Activated CD8-positive, alpha-beta T cell treated with anti-CD3 and anti-CD28 coated beads, Interleukin-2, amount 10 ng/mL, durations not matched to agents 7 days and 5 days (primary cell): ENCODE measurements at regions not wholly inside any gene's neighbourhood (a gene's known extent, or its start where the extent isn't known, plus 50 kb on each side); places are given as distances from the start of the nearest gene placed in this dataset.

Source experiments
- ATAC-seq: fragments of 150-1000 bp; cut with Tn5 transposase; one replicate; pipeline ENCODE4 v1.10.0; 2021; ENCODE audit warnings: moderate library complexity
- CTCF ChIA-PET: fragments of 350-600 bp; sonication (Branson Sonifier 250); formaldehyde crosslinking; loops from one replicate; lab custom pipeline; 2021; ENCODE audit warnings: antibody characterized with exemption; lab: Charles Lee
- POLR2A ChIA-PET: fragments of 350-600 bp; sonication (Branson Sonifier 250); formaldehyde crosslinking; loops from one replicate; lab custom pipeline; 2021; ENCODE audit warnings: antibody characterized with exemption; lab: Charles Lee
- DNase-seq: peaks from one replicate; pipeline ENCODE4 v3.0.0-alpha.2; 2020
- H3K27ac Mint-ChIP-seq: one replicate; pipeline ENCODE4 v1.8.0; 2021; ENCODE audit warnings: mild to moderate bottlenecking, mixed read lengths
- H3K27me3 Mint-ChIP-seq: one replicate; pipeline ENCODE4 v1.8.0; 2021; ENCODE audit warnings: low read depth, mixed read lengths
- H3K36me3 Mint-ChIP-seq: one replicate; pipeline ENCODE4 v1.8.0; 2021; ENCODE audit warnings: low read depth, mixed read lengths
- H3K4me1 Mint-ChIP-seq: one replicate; pipeline ENCODE4 v1.8.0; 2021; ENCODE audit warnings: low read depth, mixed read lengths
- H3K4me3 Mint-ChIP-seq: one replicate; pipeline ENCODE4 v1.8.0; 2021; ENCODE audit warnings: mild to moderate bottlenecking, mixed read lengths
- H3K9me3 Mint-ChIP-seq: one replicate; pipeline ENCODE4 v1.8.0; 2022; ENCODE audit warnings: mixed read lengths; ENCODE audit not compliant: insufficient read depth

DNA sequence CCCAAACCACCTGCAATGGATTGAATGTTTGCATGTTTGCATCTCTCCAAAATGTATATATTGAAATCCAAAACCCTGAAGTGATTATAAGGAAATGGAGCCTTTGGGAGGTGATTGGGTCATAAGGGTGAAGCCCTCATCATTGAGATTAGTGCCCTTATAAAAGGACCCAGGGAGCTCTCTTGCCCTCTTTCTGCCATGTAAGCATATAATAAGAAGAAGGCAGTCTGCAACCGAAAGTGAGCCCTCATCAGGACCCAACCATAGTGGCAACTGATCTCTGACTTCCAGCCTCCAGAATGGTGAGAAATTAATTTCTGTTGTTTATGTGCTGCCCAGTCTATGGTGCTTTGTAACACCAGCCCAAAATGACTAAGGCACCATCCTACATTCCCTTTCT lies 115.7 kb upstream of the EFNA5 start:
- no peak overlapping the region for H3K4me3 Mint-ChIP-seq
- ChIA-PET CTCF (no interaction called here), POLR2A (no interaction called here)
- no peaks in the 10 kb centered on the region for H3K9me3 Mint-ChIP-seq
- H3K27me3 Mint-ChIP-seq = no peaks in the 10 kb centered on the region
- no peak overlapping the region for H3K27ac Mint-ChIP-seq
- no peak for DNase-seq
- no peaks in the 10 kb centered on the region for H3K4me1 Mint-ChIP-seq
- ATAC-seq = no peak
- H3K36me3 Mint-ChIP-seq = no peaks in the 10 kb centered on the region

DNA sequence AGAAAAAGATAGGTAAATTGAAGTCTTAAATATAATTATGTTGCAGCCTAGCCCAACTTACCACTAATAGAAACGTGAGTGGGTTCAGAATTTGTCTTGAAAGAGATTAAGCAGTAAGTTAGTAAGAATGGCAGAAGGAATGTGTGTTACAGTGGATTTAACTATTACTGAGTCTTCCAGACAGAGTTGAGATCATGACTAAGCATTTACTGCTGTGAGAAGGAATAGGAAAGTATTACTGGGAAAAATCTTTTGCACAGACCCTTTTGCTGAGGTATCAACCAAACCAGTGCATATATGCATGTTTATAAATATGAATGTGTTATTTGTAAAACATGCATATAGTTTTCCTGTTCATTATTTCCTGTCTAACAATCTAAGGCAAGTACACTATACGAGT lies 112.8 kb upstream of the EFNA5 start:
- no peaks in the 10 kb centered on the region for H3K36me3 Mint-ChIP-seq
- H3K27ac Mint-ChIP-seq = no peak overlapping the region
- no peaks in the 10 kb centered on the region for H3K4me1 Mint-ChIP-seq
- no peaks in the 10 kb centered on the region for H3K9me3 Mint-ChIP-seq
- peaks cover 6% of the 10 kb centered on the region for H3K27me3 Mint-ChIP-seq
- ATAC-seq = no peak
- DNase-seq = no peak
- POLR2A ChIA-PET = no interaction called here
- no peak overlapping the region for H3K4me3 Mint-ChIP-seq
- CTCF ChIA-PET = no interaction called here

DNA sequence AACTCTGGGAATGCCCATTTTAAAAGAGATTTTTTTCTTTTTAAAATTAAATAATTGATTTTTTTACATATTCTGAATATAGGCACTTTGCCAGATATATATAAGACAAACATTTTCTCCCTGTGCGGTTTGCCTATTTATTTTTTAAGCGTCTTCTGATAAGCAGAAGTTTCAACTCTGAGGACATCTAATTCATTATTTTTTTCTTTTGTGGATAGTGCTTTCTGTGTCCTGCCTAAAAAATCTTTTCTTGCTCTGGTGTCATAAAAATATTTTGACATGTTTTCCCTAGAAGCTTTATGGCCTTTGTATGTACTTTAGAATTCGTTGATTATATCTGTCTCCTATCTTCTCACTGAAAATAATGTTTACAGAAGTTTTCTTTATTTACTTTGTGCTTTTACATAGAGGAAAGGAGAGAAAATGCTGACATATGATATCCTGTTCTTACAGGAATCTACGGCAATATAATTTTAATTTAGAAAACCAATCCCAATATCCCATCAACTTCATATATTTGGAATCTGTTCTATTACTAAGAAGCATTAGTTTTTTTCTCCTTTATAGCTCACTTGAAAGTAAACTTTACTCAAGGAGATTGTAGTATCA lies 111.9 kb upstream of the EFNA5 start:
- ATAC-seq (no peak), DNase-seq (no peak)
- no peak overlapping the region for H3K27ac Mint-ChIP-seq
- H3K9me3 Mint-ChIP-seq = no peaks in the 10 kb centered on the region
- H3K4me1 Mint-ChIP-seq = no peaks in the 10 kb centered on the region
- CTCF ChIA-PET = no interaction called here
- H3K36me3 Mint-ChIP-seq = no peaks in the 10 kb centered on the region
- no peak overlapping the region for H3K4me3 Mint-ChIP-seq
- POLR2A ChIA-PET = no interaction called here
- peaks cover 6% of the 10 kb centered on the region for H3K27me3 Mint-ChIP-seq

DNA sequence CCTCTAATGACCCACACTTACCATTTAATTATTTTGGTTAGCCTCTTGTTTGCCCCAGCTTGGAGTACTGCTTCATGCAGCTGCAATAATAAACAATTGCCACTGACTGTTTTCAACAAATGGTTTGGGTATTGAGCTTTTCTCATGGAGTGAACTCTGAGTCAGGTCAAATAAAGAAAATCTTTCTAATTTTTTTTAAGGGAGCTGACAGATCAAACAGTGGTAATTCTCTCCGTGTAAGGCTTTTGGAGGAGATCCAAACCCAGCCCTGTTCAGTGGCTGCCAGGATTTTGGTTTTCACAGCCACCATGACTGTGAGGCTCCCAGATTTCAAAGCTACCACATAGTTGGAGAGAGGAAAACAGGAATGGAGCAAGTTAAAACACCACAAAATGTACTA lies 110.7 kb upstream of the EFNA5 start:
- no peaks in the 10 kb centered on the region for H3K4me1 Mint-ChIP-seq
- H3K4me3 Mint-ChIP-seq = no peak overlapping the region
- no peaks in the 10 kb centered on the region for H3K36me3 Mint-ChIP-seq
- CTCF ChIA-PET = no interaction called here
- peaks cover 6% of the 10 kb centered on the region for H3K27me3 Mint-ChIP-seq
- H3K27ac Mint-ChIP-seq = no peak overlapping the region
- no peak for ATAC-seq
- H3K9me3 Mint-ChIP-seq = no peaks in the 10 kb centered on the region
- DNase-seq = no peak
- POLR2A ChIA-PET = no interaction called here

DNA sequence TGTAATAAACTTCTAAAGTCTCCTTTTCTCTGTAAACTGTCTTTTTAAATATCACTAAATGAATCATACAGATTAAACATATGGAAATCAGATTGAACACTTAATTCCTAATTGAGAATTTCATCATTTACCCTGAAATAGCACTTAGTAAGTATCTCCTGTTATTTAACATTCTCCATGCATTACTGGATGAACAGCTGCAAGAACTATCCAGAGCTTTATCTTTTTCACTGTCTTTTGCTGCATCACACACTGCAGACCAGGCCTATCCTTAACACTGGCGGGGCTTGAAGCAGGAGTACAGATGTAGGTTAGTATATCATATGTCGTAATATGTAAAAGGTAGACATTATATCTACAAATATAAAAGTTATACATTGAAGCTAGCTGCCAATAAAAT lies 108.7 kb upstream of the EFNA5 start:
- H3K4me3 Mint-ChIP-seq = no peak overlapping the region
- no peaks in the 10 kb centered on the region for H3K36me3 Mint-ChIP-seq
- DNase-seq = no peak
- POLR2A ChIA-PET = no interaction called here
- no peaks in the 10 kb centered on the region for H3K4me1 Mint-ChIP-seq
- peaks cover 9% of the 10 kb centered on the region for H3K27me3 Mint-ChIP-seq
- H3K9me3 Mint-ChIP-seq = peaks cover 2% of the 10 kb centered on the region
- no peak overlapping the region for H3K27ac Mint-ChIP-seq
- CTCF ChIA-PET = no interaction called here
- no peak for ATAC-seq

DNA sequence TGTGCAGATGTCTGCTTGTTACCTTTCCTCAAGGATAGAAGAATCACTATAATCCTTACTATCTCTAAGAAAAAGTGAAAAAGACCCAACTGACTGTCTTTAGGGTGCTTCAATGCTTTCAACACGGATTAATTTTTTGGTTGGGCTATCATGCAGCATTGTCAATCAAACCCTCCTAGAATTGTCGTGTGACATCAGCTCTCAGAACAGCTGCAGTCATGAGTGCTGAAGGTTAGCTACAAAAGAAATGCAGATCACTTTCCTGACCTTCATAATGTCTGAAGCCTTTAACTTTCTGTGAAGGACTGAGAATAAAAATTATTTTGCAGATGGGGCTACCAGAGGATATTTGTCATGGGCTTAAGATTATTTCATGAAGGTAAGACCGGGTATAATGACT lies 107.9 kb upstream of the EFNA5 start:
- H3K36me3 Mint-ChIP-seq = no peaks in the 10 kb centered on the region
- H3K27me3 Mint-ChIP-seq = peaks cover 12% of the 10 kb centered on the region
- ATAC-seq (no peak), DNase-seq (no peak)
- POLR2A ChIA-PET = no interaction called here
- CTCF ChIA-PET = no interaction called here
- H3K9me3 Mint-ChIP-seq = peaks cover 2% of the 10 kb centered on the region
- no peaks in the 10 kb centered on the region for H3K4me1 Mint-ChIP-seq
- H3K27ac Mint-ChIP-seq = no peak overlapping the region
- no peak overlapping the region for H3K4me3 Mint-ChIP-seq

DNA sequence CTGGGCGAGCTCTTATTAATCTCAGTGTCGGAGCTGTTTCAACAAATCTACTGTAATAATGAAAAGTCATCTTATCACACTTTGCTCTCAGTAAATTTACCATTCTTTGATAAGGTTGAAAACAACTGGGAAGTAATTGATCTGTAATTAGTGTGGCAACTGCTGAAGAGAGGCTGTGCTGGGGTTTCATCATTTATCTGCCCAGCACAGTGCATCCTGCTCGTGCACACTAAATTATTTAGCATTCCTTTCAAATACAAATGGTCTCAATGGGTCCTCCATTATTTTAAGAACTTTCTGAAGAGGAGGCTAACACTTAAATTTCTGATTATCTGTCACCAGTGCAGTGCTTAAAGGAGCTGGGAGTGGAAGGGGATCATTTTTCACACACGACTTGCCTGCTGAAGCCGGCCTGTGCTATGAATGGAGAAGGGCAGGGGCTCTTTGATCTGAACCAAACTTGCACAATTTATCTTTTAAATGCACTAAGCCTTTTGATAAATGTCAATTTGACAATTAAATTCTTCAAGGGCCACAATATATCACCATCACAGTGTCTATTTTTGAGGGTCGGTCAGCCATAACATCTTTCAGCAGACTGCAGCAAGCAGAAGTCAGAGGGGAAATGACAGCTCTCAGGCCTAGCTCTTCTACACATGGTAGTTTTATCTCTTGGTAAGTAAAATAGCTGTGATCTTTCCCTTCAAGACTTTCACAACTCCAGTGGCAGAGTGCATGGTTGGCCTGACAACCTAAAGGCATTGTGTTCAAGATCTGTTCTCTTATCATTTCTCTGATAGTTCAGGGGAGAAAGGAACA lies 106.4 kb upstream of the EFNA5 start:
- POLR2A ChIA-PET = no interaction called here
- DNase-seq = no peak
- Mint-ChIP-seq H3K36me3 (no peaks in the 10 kb centered on the region), H3K27me3 (peaks cover 20% of the 10 kb centered on the region), H3K9me3 (peaks cover 2% of the 10 kb centered on the region), H3K4me3 (no peak overlapping the region), H3K4me1 (no peaks in the 10 kb centered on the region), H3K27ac (no peak overlapping the region)
- CTCF ChIA-PET = no interaction called here
- no peak for ATAC-seq

DNA sequence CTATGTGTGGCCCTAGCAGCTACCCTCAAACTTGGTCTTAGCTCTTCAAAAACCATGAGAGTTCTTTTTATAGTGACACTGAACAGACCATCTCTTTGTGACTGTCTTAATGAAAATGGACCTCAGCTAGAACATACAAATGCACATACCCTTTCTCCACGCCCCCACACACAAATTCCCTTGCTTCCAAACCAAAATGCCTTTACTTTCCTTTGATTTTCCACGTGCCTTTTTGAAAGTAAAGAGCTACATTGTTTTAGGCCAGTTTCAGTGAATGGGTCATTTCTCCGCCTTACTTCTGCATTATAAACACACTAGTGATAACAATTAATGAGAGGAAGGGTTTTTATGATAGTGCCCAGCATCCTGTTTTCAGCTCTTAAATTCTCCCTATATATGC lies 105.8 kb upstream of the EFNA5 start:
- H3K27ac Mint-ChIP-seq = no peak overlapping the region
- CTCF ChIA-PET = no interaction called here
- ATAC-seq = no peak
- no peaks in the 10 kb centered on the region for H3K36me3 Mint-ChIP-seq
- POLR2A ChIA-PET = no interaction called here
- DNase-seq = no peak
- H3K4me1 Mint-ChIP-seq = no peaks in the 10 kb centered on the region
- H3K27me3 Mint-ChIP-seq = peaks cover 21% of the 10 kb centered on the region
- no peak overlapping the region for H3K4me3 Mint-ChIP-seq
- peaks cover 2% of the 10 kb centered on the region for H3K9me3 Mint-ChIP-seq

DNA sequence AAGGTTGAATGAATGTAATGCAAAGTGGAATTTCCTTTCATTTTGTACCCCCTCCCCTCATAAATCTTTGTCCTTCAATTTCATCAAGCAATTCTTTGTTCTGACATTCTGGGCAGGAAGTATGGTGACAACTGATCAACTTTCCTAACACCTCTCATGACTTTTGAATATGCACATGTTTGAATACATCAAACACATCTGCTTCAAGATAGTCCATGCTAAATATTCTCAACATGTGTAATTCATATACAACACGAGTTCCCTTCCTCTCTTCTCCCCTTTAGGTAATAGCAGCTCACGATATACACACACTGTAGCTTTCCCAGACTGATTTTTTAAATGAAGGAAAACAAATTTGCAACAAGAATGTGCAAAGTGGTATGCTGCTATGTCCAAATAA lies 103.6 kb upstream of the EFNA5 start:
- no peak for DNase-seq
- CTCF ChIA-PET = no interaction called here

DNA sequence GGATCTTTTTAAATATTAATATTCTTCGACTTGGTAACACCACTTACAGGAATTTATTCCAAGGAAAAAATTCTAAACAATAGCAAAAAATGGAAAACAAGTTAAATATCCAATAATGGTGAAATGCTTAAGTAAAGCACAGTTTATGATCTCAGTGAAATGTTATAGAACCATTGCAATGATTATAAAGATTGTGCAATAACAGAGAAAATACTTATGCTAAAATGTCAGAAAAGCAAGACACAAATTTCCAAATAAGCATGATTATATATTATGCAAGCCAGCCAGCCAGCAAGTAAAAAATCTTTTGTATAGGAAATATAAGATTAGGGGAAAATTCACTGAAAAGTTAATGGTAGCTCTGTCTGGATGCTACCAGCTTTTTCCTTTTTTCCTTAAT lies 102.7 kb upstream of the EFNA5 start:
- no peak for ATAC-seq
- POLR2A ChIA-PET = no interaction called here
- no peaks in the 10 kb centered on the region for H3K4me1 Mint-ChIP-seq
- DNase-seq = no peak
- H3K9me3 Mint-ChIP-seq = peaks cover 2% of the 10 kb centered on the region
- no peak overlapping the region for H3K4me3 Mint-ChIP-seq
- peaks cover 18% of the 10 kb centered on the region for H3K27me3 Mint-ChIP-seq
- H3K36me3 Mint-ChIP-seq = no peaks in the 10 kb centered on the region
- CTCF ChIA-PET = no interaction called here
- H3K27ac Mint-ChIP-seq = no peak overlapping the region

More for the DNA sequence above, 103.6 kb upstream of the EFNA5 start:
- H3K4me3 Mint-ChIP-seq = no peak overlapping the region
- no peaks in the 10 kb centered on the region for H3K36me3 Mint-ChIP-seq
- peaks cover 18% of the 10 kb centered on the region for H3K27me3 Mint-ChIP-seq
- no peak for ATAC-seq
- POLR2A ChIA-PET = no interaction called here
- H3K27ac Mint-ChIP-seq = no peak overlapping the region
- H3K9me3 Mint-ChIP-seq = peaks cover 2% of the 10 kb centered on the region
- H3K4me1 Mint-ChIP-seq = no peaks in the 10 kb centered on the region

DNA sequence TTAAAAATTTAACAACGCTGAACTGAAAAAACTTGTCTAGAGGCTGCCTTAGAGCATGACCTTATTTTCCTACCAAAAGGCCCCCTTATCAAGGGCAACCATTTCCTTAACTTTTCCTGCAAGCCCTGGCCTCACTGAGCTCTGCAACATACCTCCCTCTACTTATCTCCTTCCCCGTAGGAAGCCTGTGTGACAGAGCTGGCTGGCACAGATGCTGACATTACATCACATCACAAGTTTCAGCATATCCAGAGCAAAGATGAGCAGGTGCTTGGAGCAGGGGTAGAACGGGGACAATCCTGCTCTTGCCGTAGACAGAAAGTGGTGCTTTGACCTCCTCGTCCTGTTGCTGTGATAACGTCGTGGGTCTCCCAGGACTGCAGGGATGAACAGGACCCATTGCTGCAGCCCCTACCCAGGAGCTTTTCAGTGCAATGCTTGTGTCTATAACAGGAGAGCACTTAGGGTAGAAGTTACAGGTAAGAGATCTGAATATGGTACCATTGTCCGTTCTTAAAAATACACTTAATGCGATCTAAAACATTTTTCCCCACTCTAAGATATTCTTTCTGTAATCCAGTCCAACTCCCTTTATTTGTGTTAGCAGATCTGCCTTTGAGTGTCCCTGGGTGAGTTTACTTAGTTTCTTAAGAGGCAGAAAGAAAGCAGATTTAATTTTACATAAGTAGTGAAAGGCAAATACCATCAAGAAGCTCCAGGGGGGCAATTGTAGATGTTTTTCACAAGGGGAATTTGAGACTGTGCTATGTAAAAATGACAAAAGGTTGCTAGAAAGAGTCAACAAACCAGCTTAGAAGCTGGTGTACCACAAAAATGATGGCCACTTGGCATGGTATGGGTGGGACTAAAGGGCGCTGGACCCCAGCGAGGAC lies 101.9 kb upstream of the EFNA5 start:
- Mint-ChIP-seq H3K9me3 (peaks cover 2% of the 10 kb centered on the region), H3K4me3 (no peak overlapping the region), H3K36me3 (no peaks in the 10 kb centered on the region), H3K4me1 (no peaks in the 10 kb centered on the region), H3K27me3 (peaks cover 18% of the 10 kb centered on the region), H3K27ac (no peak overlapping the region)
- ChIA-PET CTCF (interaction anchor here (0.6 kb wide), 1 partner anchor 486 kb away, joined by 3 read pairs; no protein-coding TSS in a partner anchor), POLR2A (no interaction called here)
- DNase-seq (no peak), ATAC-seq (no peak)

DNA sequence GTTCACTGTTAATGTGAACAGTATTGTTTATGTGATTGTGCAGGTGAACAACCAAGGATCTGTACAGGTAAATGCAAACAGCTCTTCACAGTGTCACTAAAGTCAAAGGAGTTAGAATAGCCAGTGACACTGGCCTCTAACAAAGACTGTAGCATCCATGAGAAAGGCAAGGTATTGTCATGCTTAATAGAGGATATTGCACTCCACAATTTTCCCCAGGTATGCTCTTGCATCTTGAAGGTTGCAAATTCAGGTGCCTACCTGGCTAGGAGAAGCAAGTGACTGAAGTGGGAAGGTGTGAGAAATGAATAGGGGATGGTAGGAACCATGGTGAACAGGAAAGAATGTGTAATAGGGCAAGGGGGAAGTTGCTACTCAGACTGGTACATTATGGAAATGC lies 101.2 kb upstream of the EFNA5 start:
- no peak for DNase-seq
- no peak overlapping the region for H3K4me3 Mint-ChIP-seq
- H3K36me3 Mint-ChIP-seq = no peaks in the 10 kb centered on the region
- H3K4me1 Mint-ChIP-seq = no peaks in the 10 kb centered on the region
- peaks cover 21% of the 10 kb centered on the region for H3K27me3 Mint-ChIP-seq
- H3K9me3 Mint-ChIP-seq = peaks cover 2% of the 10 kb centered on the region
- no peak for ATAC-seq
- ChIA-PET CTCF (no interaction called here), POLR2A (no interaction called here)
- H3K27ac Mint-ChIP-seq = no peak overlapping the region
